Activated naive CD4-positive, alpha-beta T cell treated with anti-CD3 and anti-CD28 coated beads, Interleukin-2, amount 50 U/mL, for 24 hours (primary cell): ENCODE measurements at regions not wholly inside any gene's neighbourhood (a gene's known extent, or its start where the extent isn't known, plus 50 kb on each side); places are given as distances from the start of the nearest gene placed in this dataset.

Experiments
- H3K27ac Mint-ChIP-seq: one replicate; pipeline ENCODE4 v1.8.0; 2021; ENCODE audit warnings: mild to moderate bottlenecking, mixed read lengths
- H3K27me3 Mint-ChIP-seq: one replicate; pipeline ENCODE4 v1.8.0; 2021; ENCODE audit warnings: mixed read lengths
- H3K36me3 Mint-ChIP-seq: one replicate; pipeline ENCODE4 v1.8.0; 2021; ENCODE audit warnings: mixed read lengths
- H3K4me1 Mint-ChIP-seq: one replicate; pipeline ENCODE4 v1.8.0; 2021; ENCODE audit warnings: mixed read lengths
- H3K4me3 Mint-ChIP-seq: one replicate; pipeline ENCODE4 v1.8.0; 2021; ENCODE audit warnings: mild to moderate bottlenecking, mixed read lengths
- H3K9me3 Mint-ChIP-seq: one replicate; pipeline ENCODE4 v1.8.0; 2021; ENCODE audit warnings: mixed read lengths

- H3K27me3 Mint-ChIP-seq, result peaks cover 2% of the 10 kb centered on the region
- H3K4me3 Mint-ChIP-seq, result no peak overlapping the region
- H3K4me1 Mint-ChIP-seq, result no peaks in the 10 kb centered on the region
- peaks cover 6% of the 10 kb centered on the region for H3K9me3 Mint-ChIP-seq
- no peaks in the 10 kb centered on the region for H3K36me3 Mint-ChIP-seq
- no peak overlapping the region for H3K27ac Mint-ChIP-seq
These were observed 325.7 kb upstream of the MKI67 start for GRCh38 chr10:128451879-128452278.

- H3K4me1 Mint-ChIP-seq, result no peaks in the 10 kb centered on the region
- H3K27me3 Mint-ChIP-seq, result no peaks in the 10 kb centered on the region
- no peaks in the 10 kb centered on the region for H3K9me3 Mint-ChIP-seq
- no peak overlapping the region for H3K27ac Mint-ChIP-seq
- no peaks in the 10 kb centered on the region for H3K36me3 Mint-ChIP-seq
- H3K4me3 Mint-ChIP-seq, result no peak overlapping the region
These were observed 330.0 kb upstream of the MKI67 start for GRCh38 chr10:128456271-128456670.

- Mint-ChIP-seq H3K4me3 (no peak overlapping the region), H3K4me1 (no peaks in the 10 kb centered on the region), H3K27me3 (no peaks in the 10 kb centered on the region), H3K36me3 (no peaks in the 10 kb centered on the region), H3K9me3 (no peaks in the 10 kb centered on the region), H3K27ac (no peak overlapping the region)
These were observed 330.9 kb upstream of the MKI67 start for GRCh38 chr10:128457136-128457535.

GRCh38 chr10:128461991-128462390 lies 335.8 kb upstream of the MKI67 start:
- H3K36me3 Mint-ChIP-seq, result no peaks in the 10 kb centered on the region
- no peaks in the 10 kb centered on the region for H3K27me3 Mint-ChIP-seq
- no peaks in the 10 kb centered on the region for H3K4me1 Mint-ChIP-seq
- no peak overlapping the region for H3K27ac Mint-ChIP-seq
- no peaks in the 10 kb centered on the region for H3K9me3 Mint-ChIP-seq
- H3K4me3 Mint-ChIP-seq, result no peak overlapping the region

GRCh38 chr10:128462844-128463243 lies 336.6 kb upstream of the MKI67 start:
- Mint-ChIP-seq H3K9me3 (no peaks in the 10 kb centered on the region), H3K4me1 (no peaks in the 10 kb centered on the region), H3K4me3 (no peak overlapping the region), H3K27me3 (no peaks in the 10 kb centered on the region), H3K27ac (no peak overlapping the region), H3K36me3 (no peaks in the 10 kb centered on the region)

- no peaks in the 10 kb centered on the region for H3K9me3 Mint-ChIP-seq
- H3K27ac Mint-ChIP-seq, result no peak overlapping the region
- no peaks in the 10 kb centered on the region for H3K36me3 Mint-ChIP-seq
- no peak overlapping the region for H3K4me3 Mint-ChIP-seq
- H3K27me3 Mint-ChIP-seq, result no peaks in the 10 kb centered on the region
- no peaks in the 10 kb centered on the region for H3K4me1 Mint-ChIP-seq
These were observed 338.0 kb upstream of the MKI67 start for GRCh38 chr10:128463991-128464760.

- Mint-ChIP-seq H3K36me3 (no peaks in the 10 kb centered on the region), H3K4me3 (no peak overlapping the region), H3K27me3 (peaks cover 1% of the 10 kb centered on the region), H3K27ac (no peak overlapping the region), H3K4me1 (no peaks in the 10 kb centered on the region), H3K9me3 (no peaks in the 10 kb centered on the region)
These were observed 339.5 kb upstream of the MKI67 start for GRCh38 chr10:128465697-128466096.

GRCh38 chr10:128466831-128467371 lies 340.7 kb upstream of the MKI67 start:
- H3K27me3 Mint-ChIP-seq, result peaks cover 1% of the 10 kb centered on the region
- H3K27ac Mint-ChIP-seq, result no peak overlapping the region
- no peaks in the 10 kb centered on the region for H3K36me3 Mint-ChIP-seq
- H3K4me1 Mint-ChIP-seq, result no peaks in the 10 kb centered on the region
- H3K9me3 Mint-ChIP-seq, result no peaks in the 10 kb centered on the region
- H3K4me3 Mint-ChIP-seq, result no peak overlapping the region

GRCh38 chr10:128468462-128468861 lies 342.2 kb upstream of the MKI67 start:
- H3K4me1 Mint-ChIP-seq, result no peaks in the 10 kb centered on the region
- no peak overlapping the region for H3K4me3 Mint-ChIP-seq
- no peaks in the 10 kb centered on the region for H3K9me3 Mint-ChIP-seq
- no peaks in the 10 kb centered on the region for H3K36me3 Mint-ChIP-seq
- peaks cover 1% of the 10 kb centered on the region for H3K27me3 Mint-ChIP-seq
- no peak overlapping the region for H3K27ac Mint-ChIP-seq

GRCh38 chr10:128469515-128469914 lies 343.3 kb upstream of the MKI67 start:
- no peaks in the 10 kb centered on the region for H3K9me3 Mint-ChIP-seq
- peaks cover 1% of the 10 kb centered on the region for H3K27me3 Mint-ChIP-seq
- no peaks in the 10 kb centered on the region for H3K4me1 Mint-ChIP-seq
- H3K36me3 Mint-ChIP-seq, result no peaks in the 10 kb centered on the region
- H3K4me3 Mint-ChIP-seq, result no peak overlapping the region
- H3K27ac Mint-ChIP-seq, result no peak overlapping the region

GRCh38 chr10:128470321-128470965 lies 344.2 kb upstream of the MKI67 start:
- Mint-ChIP-seq H3K27ac (no peak overlapping the region), H3K27me3 (peaks cover 1% of the 10 kb centered on the region), H3K9me3 (no peaks in the 10 kb centered on the region), H3K36me3 (no peaks in the 10 kb centered on the region), H3K4me1 (no peaks in the 10 kb centered on the region), H3K4me3 (no peak overlapping the region)

- Mint-ChIP-seq H3K9me3 (no peaks in the 10 kb centered on the region), H3K4me3 (no peak overlapping the region), H3K4me1 (no peaks in the 10 kb centered on the region), H3K36me3 (no peaks in the 10 kb centered on the region), H3K27ac (no peak overlapping the region), H3K27me3 (peaks cover 1% of the 10 kb centered on the region)
These were observed 344.9 kb upstream of the MKI67 start for GRCh38 chr10:128471151-128471550.

GRCh38 chr10:128472196-128472595 lies 346.0 kb upstream of the MKI67 start:
- Mint-ChIP-seq H3K36me3 (no peaks in the 10 kb centered on the region), H3K4me1 (no peaks in the 10 kb centered on the region), H3K27ac (no peak overlapping the region), H3K9me3 (no peaks in the 10 kb centered on the region), H3K27me3 (peaks cover 1% of the 10 kb centered on the region), H3K4me3 (no peak overlapping the region)

- H3K4me3 Mint-ChIP-seq, result no peak overlapping the region
- no peaks in the 10 kb centered on the region for H3K36me3 Mint-ChIP-seq
- no peak overlapping the region for H3K27ac Mint-ChIP-seq
- no peaks in the 10 kb centered on the region for H3K4me1 Mint-ChIP-seq
- H3K9me3 Mint-ChIP-seq, result no peaks in the 10 kb centered on the region
- peaks cover 1% of the 10 kb centered on the region for H3K27me3 Mint-ChIP-seq
These were observed 347.2 kb upstream of the MKI67 start for GRCh38 chr10:128473396-128473795.

GRCh38 chr10:128473911-128474310 lies 347.7 kb upstream of the MKI67 start:
- no peak overlapping the region for H3K27ac Mint-ChIP-seq
- no peaks in the 10 kb centered on the region for H3K9me3 Mint-ChIP-seq
- H3K4me3 Mint-ChIP-seq, result no peak overlapping the region
- H3K4me1 Mint-ChIP-seq, result no peaks in the 10 kb centered on the region
- no peaks in the 10 kb centered on the region for H3K36me3 Mint-ChIP-seq
- H3K27me3 Mint-ChIP-seq, result peaks cover 1% of the 10 kb centered on the region

- no peak overlapping the region for H3K27ac Mint-ChIP-seq
- no peak overlapping the region for H3K4me3 Mint-ChIP-seq
- no peaks in the 10 kb centered on the region for H3K4me1 Mint-ChIP-seq
- H3K9me3 Mint-ChIP-seq, result no peaks in the 10 kb centered on the region
- H3K27me3 Mint-ChIP-seq, result peaks cover 1% of the 10 kb centered on the region
- no peaks in the 10 kb centered on the region for H3K36me3 Mint-ChIP-seq
These were observed 348.3 kb upstream of the MKI67 start for GRCh38 chr10:128474571-128474970.
